ENCODE measurements at regions not wholly inside any gene's neighbourhood (a gene's known extent, or its start where the extent isn't known, plus 50 kb on each side); places are given as distances from the start of the nearest gene placed in this dataset.

DNA sequence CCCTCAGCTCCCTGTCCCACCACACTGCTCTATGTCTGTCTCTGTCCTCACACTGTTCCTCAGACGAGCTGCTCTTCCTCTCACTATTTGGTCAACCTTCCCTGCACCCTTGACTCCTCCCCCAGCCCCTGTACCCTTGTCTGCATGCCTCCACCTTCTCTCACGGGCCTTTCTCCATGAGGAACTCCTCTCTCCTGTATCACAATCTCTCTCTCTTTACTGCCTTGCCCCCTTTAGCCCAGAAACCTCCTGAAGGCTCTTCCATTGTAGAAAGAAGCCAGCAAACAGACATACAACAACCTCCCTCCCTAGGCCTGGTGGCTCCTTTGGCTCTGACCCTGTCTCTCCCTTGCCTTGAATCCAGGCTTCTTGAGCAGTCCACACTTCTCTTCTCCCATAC lies 251.6 kb upstream of the CSF3R start:
- Histone ChIP-seq H3K4me2 (ENCODE audit: low read depth, low read length) (no peak overlapping the region), H3K36me3 (replicated peaks; ENCODE audit: insufficient read depth, low read length) (no peaks in the 10 kb centered on the region), H3K27me3 (replicated peaks; ENCODE audit: insufficient read depth, low read length) (peaks cover 79% of the 10 kb centered on the region), H3K27ac (ENCODE audit: low read length) (no peak overlapping the region), H2AFZ (ENCODE audit: low read length) (no peak overlapping the region), H3K4me1 (ENCODE audit: low read length) (no peaks in the 10 kb centered on the region), H3K9me3 (replicated peaks; ENCODE audit: insufficient read depth, low read length) (no peaks in the 10 kb centered on the region), H3F3A (ENCODE audit: insufficient read depth, low read length) (no peaks in the 10 kb centered on the region), H3K9me2 (replicated peaks; ENCODE audit: insufficient read depth, low read length) (no peaks in the 10 kb centered on the region), H4K20me1 (ENCODE audit: insufficient read depth, low read length) (no peaks in the 10 kb centered on the region), H3K4me3 (ENCODE audit: low read length) (no peak overlapping the region), H3K79me2 (ENCODE audit: low read length) (no peaks in the 10 kb centered on the region), H3K9ac (ENCODE audit: low read length) (no peak overlapping the region)
- TF ChIP-seq, protein P1, sequence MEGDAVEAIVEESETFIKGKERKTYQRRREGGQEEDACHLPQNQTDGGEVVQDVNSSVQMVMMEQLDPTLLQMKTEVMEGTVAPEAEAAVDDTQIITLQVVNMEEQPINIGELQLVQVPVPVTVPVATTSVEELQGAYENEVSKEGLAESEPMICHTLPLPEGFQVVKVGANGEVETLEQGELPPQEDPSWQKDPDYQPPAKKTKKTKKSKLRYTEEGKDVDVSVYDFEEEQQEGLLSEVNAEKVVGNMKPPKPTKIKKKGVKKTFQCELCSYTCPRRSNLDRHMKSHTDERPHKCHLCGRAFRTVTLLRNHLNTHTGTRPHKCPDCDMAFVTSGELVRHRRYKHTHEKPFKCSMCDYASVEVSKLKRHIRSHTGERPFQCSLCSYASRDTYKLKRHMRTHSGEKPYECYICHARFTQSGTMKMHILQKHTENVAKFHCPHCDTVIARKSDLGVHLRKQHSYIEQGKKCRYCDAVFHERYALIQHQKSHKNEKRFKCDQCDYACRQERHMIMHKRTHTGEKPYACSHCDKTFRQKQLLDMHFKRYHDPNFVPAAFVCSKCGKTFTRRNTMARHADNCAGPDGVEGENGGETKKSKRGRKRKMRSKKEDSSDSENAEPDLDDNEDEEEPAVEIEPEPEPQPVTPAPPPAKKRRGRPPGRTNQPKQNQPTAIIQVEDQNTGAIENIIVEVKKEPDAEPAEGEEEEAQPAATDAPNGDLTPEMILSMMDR (IDR thresholded peaks at IDR 0.05; ENCODE audit: low read length) = no peak
- TF ChIP-seq EZH2 (optimal IDR thresholded peaks at IDR 0.05; ENCODE audit: low read depth, low read length) (no peak), EZH2phosphoT487 (IDR thresholded peaks at IDR 0.05; ENCODE audit: low read length) (no peak)
- DNase-seq = no peak

DNA sequence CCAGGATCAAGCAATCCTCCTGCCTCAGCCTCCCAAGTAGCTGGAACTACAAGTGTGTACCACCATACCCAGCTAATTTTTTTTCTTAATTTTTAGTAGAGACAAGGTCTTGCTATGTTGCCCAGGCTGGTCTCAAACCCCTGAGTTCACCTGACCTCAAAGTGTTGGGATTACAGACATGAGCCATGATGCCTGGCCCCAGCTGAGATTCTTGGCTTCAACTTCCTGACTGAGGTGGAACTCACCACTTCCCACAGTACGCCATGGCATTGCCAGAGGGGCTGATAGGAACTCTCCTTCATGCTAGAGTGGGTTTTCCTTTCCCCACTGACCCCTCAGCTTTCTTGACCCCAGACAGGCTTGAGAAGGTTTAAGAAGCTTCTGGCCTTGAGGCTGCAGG lies 251.0 kb upstream of the CSF3R start:
- Histone ChIP-seq H3K4me1 (ENCODE audit: low read length) (no peaks in the 10 kb centered on the region), H3K9me2 (replicated peaks; ENCODE audit: insufficient read depth, low read length) (no peaks in the 10 kb centered on the region), H3K36me3 (replicated peaks; ENCODE audit: insufficient read depth, low read length) (no peaks in the 10 kb centered on the region), H3K27ac (ENCODE audit: low read length) (no peak overlapping the region), H3K27me3 (replicated peaks; ENCODE audit: insufficient read depth, low read length) (peaks cover 79% of the 10 kb centered on the region), H3K4me3 (ENCODE audit: low read length) (no peak overlapping the region), H3K4me2 (ENCODE audit: low read depth, low read length) (no peak overlapping the region), H3K9ac (ENCODE audit: low read length) (no peak overlapping the region), H4K20me1 (ENCODE audit: insufficient read depth, low read length) (no peaks in the 10 kb centered on the region), H3F3A (ENCODE audit: insufficient read depth, low read length) (no peaks in the 10 kb centered on the region), H3K79me2 (ENCODE audit: low read length) (no peaks in the 10 kb centered on the region), H2AFZ (ENCODE audit: low read length) (no peak overlapping the region), H3K9me3 (replicated peaks; ENCODE audit: insufficient read depth, low read length) (no peaks in the 10 kb centered on the region)
- TF ChIP-seq EZH2phosphoT487 (IDR thresholded peaks at IDR 0.05; ENCODE audit: low read length) (no peak), EZH2 (optimal IDR thresholded peaks at IDR 0.05; ENCODE audit: low read depth, low read length) (no peak)
- TF ChIP-seq, protein P1 (IDR thresholded peaks at IDR 0.05; ENCODE audit: low read length) = no peak
- DNase-seq = no peak

DNA sequence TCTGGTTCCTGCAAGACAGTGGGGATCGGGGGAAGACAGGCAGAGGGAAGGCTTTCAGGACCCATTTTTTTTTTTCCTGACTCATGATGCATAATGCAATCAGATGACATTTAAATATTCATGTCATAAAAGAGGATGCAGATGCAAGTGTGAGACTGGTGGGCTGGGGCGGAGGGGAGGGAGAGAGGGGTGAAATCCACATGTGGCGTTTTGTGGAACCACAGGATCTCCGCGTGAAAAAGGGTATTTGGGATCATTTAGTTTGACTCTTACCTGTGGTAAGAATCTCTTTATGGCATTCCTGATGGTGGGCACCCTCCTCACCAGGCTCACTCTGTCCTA lies 249.3 kb upstream of the CSF3R start:
- no peaks in the 10 kb centered on the region for H3K79me2 ChIP-seq (ENCODE audit: low read length)
- peaks cover 74% of the 10 kb centered on the region for H3K27me3 ChIP-seq (replicated peaks; ENCODE audit: insufficient read depth, low read length)
- H3K27ac ChIP-seq (ENCODE audit: low read length) = no peak overlapping the region
- H3K4me3 ChIP-seq (ENCODE audit: low read length) = no peak overlapping the region
- H3K9me2 ChIP-seq (replicated peaks; ENCODE audit: insufficient read depth, low read length) = no peaks in the 10 kb centered on the region
- no peak overlapping the region for H3K4me2 ChIP-seq (ENCODE audit: low read depth, low read length)
- no peak for DNase-seq
- no peak overlapping the region for H2AFZ ChIP-seq (ENCODE audit: low read length)
- H4K20me1 ChIP-seq (ENCODE audit: insufficient read depth, low read length) = no peaks in the 10 kb centered on the region
- no peak overlapping the region for H3K9ac ChIP-seq (ENCODE audit: low read length)
- TF ChIP-seq, protein P1 (IDR thresholded peaks at IDR 0.05; ENCODE audit: low read length) = no peak
- TF ChIP-seq EZH2phosphoT487 (IDR thresholded peaks at IDR 0.05; ENCODE audit: low read length) (no peak), EZH2 (optimal IDR thresholded peaks at IDR 0.05; ENCODE audit: low read depth, low read length) (no peak)
- no peaks in the 10 kb centered on the region for H3K36me3 ChIP-seq (replicated peaks; ENCODE audit: insufficient read depth, low read length)
- H3K9me3 ChIP-seq (replicated peaks; ENCODE audit: insufficient read depth, low read length) = no peaks in the 10 kb centered on the region
- H3F3A ChIP-seq (ENCODE audit: insufficient read depth, low read length) = no peaks in the 10 kb centered on the region
- no peaks in the 10 kb centered on the region for H3K4me1 ChIP-seq (ENCODE audit: low read length)
